H1 (cell line): ENCODE measurements at regions not wholly inside any gene's neighbourhood (a gene's known extent, or its start where the extent isn't known, plus 50 kb on each side); places are given as distances from the start of the nearest gene placed in this dataset.

Experiments
- EZH2 ChIP-seq: fragments of 200-600 bp; sonication (generic); IDR thresholded peaks from 2 replicates; pipeline ENCODE4 v1.7.1; 2012; ENCODE audit warnings: low read depth, mild to moderate bottlenecking, moderate library complexity, low read length, inconsistent platforms; ENCODE audit not compliant: severe bottlenecking
- HDAC2 ChIP-seq, 2 experiments: fragments of 300-600 bp in 1 of 2; sonication (generic) in 1 of 2; IDR thresholded peaks; 2 replicates each; pipeline ENCODE4 v1.6.1; 2011 to 2012; ENCODE audit warnings: low read depth in 2 of 2, low read length in 2 of 2, mild to moderate bottlenecking in 2 of 2, moderate library complexity in 2 of 2, borderline replicate concordance in 1 of 2, inconsistent platforms in 1 of 2
- JUN ChIP-seq: IDR thresholded peaks from 2 replicates; pipeline ENCODE4 v1.6.1; 2011; ENCODE audit warnings: low read depth, mild to moderate bottlenecking, improper control_type of control experiment, low read length
- PHF8 ChIP-seq: fragments of 200-600 bp; sonication (generic); conservative IDR thresholded peaks from 2 replicates; pipeline ENCODE4 v1.7.1; 2012; ENCODE audit warnings: low read depth, mild to moderate bottlenecking, inconsistent platforms, low read length, moderate library complexity
- POLR2AphosphoS5 ChIP-seq: IDR thresholded peaks from 2 replicates; pipeline ENCODE4 v1.6.1; 2011; ENCODE audit warnings: low read depth, low read length
- TAF7 ChIP-seq: optimal IDR thresholded peaks from 2 replicates; pipeline ENCODE3; 2011; ENCODE audit warnings: low read depth, mild to moderate bottlenecking, inconsistent platforms, low read length, moderate library complexity, borderline replicate concordance
- TEAD4 ChIP-seq: IDR thresholded peaks from 2 replicates; pipeline ENCODE4 v1.6.1; 2012; ENCODE audit warnings: low read depth, low read length, inconsistent platforms, mixed read lengths

GRCh38 chr1:87457408-87457807, 128.7 kb downstream of the LMO4 start (continued):
- TF ChIP-seq TEAD4: no peak
- TF ChIP-seq HDAC2 (IDR thresholded peaks at IDR 0.05; ENCODE audit: borderline replicate concordance in 1 of 2, low read depth in 2 of 2, low read length in 2 of 2): no peak
- no peak for TF ChIP-seq TAF7
- TF ChIP-seq POLR2AphosphoS5: no peak
- no peak for TF ChIP-seq PHF8
- no peak for TF ChIP-seq JUN
- no peak for TF ChIP-seq EZH2
